GM12878 (cell line): ENCODE measurements at regions not wholly inside any gene's neighbourhood (a gene's known extent, or its start where the extent isn't known, plus 50 kb on each side); places are given as distances from the start of the nearest gene placed in this dataset.

ENCODE experiments used
- ATAC-seq: fragments of 200-7000 bp; cut with Tn5 transposase; 3 replicates; pipeline ENCODE4 v1.9.1; 2020; ENCODE audit warnings: mild to moderate bottlenecking, moderate library complexity
- BruUV-seq: library from RNA; stranded (reverse); fragments of 400-500 nt; replicated peaks from 2 replicates; lab custom pipeline; 2021; lab: Mats Ljungman, UMichigan
- CTCF ChIA-PET: fragments of 300-600 bp; sonication (Branson Sonifier 250); formaldehyde crosslinking; extraction: SDS; loops from one replicate; lab custom pipeline; 2021; ENCODE audit warnings: inconsistent platforms; lab: Yijun Ruan, JAX
- POLR2A ChIA-PET: fragments of 350-600 bp; formaldehyde crosslinking; extraction: SDS; loops from one replicate; lab custom pipeline; 2021; ENCODE audit warnings: inconsistent platforms; lab: Charles Lee
- RAD21 ChIA-PET: fragments of 300-600 bp; sonication (Branson Sonifier 250); formaldehyde crosslinking; loops from one replicate; lab custom pipeline; 2023; ENCODE audit warnings: antibody characterized with exemption; ENCODE audit not compliant: unreplicated experiment; lab: Charles Lee
- SMC1A ChIA-PET: fragments of 300-600 bp; sonication (Branson Sonifier 250); formaldehyde crosslinking; loops from one replicate; lab custom pipeline; 2023; ENCODE audit not compliant: unreplicated experiment, uncharacterized antibody; lab: Charles Lee
- DNase-seq: peaks from one replicate; pipeline ENCODE4 v3.0.0-alpha.2; 2011; ENCODE audit warnings: low read depth, low spot score
- FAIRE-seq: peaks from 3 replicates; lab custom pipeline; 2011; peaks lifted over from hg19 to GRCh38; lab: Jason Lieb, UNC
- H2AFZ ChIP-seq: 2 replicates; pipeline ENCODE4 v1.6.0; 2011; ENCODE audit warnings: low read depth, low read length, control low read depth; ENCODE audit not compliant: control insufficient read depth
- H3K27ac ChIP-seq: 2 replicates; pipeline ENCODE4 v1.5.1; 2011; ENCODE audit warnings: control low read depth; ENCODE audit not compliant: control insufficient read depth, insufficient read depth
- H3K27me3 ChIP-seq, 2 experiments: replicated peaks in 1 of 2; 2 replicates each; pipeline versions ENCODE4 v1.6.0 to v1.6.1; 2011; ENCODE audit warnings: low read length in 1 of 2; ENCODE audit not compliant: control insufficient read depth in 2 of 2, insufficient read depth in 2 of 2
- H3K36me3 ChIP-seq, 2 experiments: 2 replicates each; pipeline ENCODE4 v1.5.1; 2011; ENCODE audit warnings: low read length in 1 of 2; ENCODE audit not compliant: control insufficient read depth in 2 of 2, insufficient read depth in 2 of 2
- H3K4me1 ChIP-seq: 2 replicates; pipeline ENCODE4 v1.6.1; 2011; ENCODE audit warnings: mild to moderate bottlenecking, low read length, moderate library complexity, mixed read lengths; ENCODE audit not compliant: control insufficient read depth, insufficient read depth
- H3K4me2 ChIP-seq: 2 replicates; pipeline ENCODE4 v1.6.0; 2011; ENCODE audit warnings: control low read depth; ENCODE audit not compliant: control insufficient read depth, insufficient read depth
- H3K4me3 ChIP-seq: fragments of 200-600 bp; sonication (generic); 2 replicates; pipeline ENCODE4 v1.5.1; 2016
- H3K79me2 ChIP-seq: 2 replicates; pipeline ENCODE4 v1.6.0; 2011; ENCODE audit warnings: low read length; ENCODE audit not compliant: control insufficient read depth, insufficient read depth
- H3K9ac ChIP-seq: 2 replicates; pipeline ENCODE4 v1.8.0; 2011; ENCODE audit warnings: low read length, control low read depth, mixed read lengths; ENCODE audit not compliant: control insufficient read depth, insufficient read depth
- H3K9me3 ChIP-seq: replicated peaks from 3 replicates; pipeline ENCODE4 v1.5.1; 2011; ENCODE audit warnings: mild to moderate bottlenecking, low read length; ENCODE audit not compliant: control insufficient read depth, insufficient read depth
- H4K20me1 ChIP-seq: 2 replicates; pipeline ENCODE4 v1.6.0; 2011; ENCODE audit not compliant: control insufficient read depth, insufficient read depth
- BHLHE40 ChIP-seq, 2 experiments: fragments of 450-650 bp in 1 of 2; IDR thresholded peaks; 2 replicates each; pipeline ENCODE4 v1.6.1; 2011 to 2017; ENCODE audit warnings: low read depth in 2 of 2, borderline replicate concordance in 1 of 2, improper control_type of control experiment in 1 of 2, low read length in 1 of 2, mild to moderate bottlenecking in 1 of 2
- BMI1 ChIP-seq: fragments of 450-650 bp; IDR thresholded peaks from 2 replicates; pipeline ENCODE4 v1.6.1; 2016; ENCODE audit warnings: mild to moderate bottlenecking, moderate library complexity, borderline replicate concordance
- CBX5 ChIP-seq: sonication (generic); IDR thresholded peaks from 2 replicates; pipeline ENCODE4 v1.6.1; 2016; ENCODE audit warnings: low read depth, moderate library complexity, mild to moderate bottlenecking, inconsistent platforms
- E2F8 ChIP-seq: fragments of 450-650 bp; IDR thresholded peaks from 2 replicates; pipeline ENCODE4 v1.6.1; 2018; ENCODE audit warnings: mild to moderate bottlenecking, low read depth, moderate library complexity; ENCODE audit not compliant: partially characterized antibody
- ETV6 ChIP-seq, 2 experiments: fragments of 450-650 bp in 1 of 2; IDR thresholded peaks in 1 of 2; conservative IDR thresholded peaks in 1 of 2; 2 replicates each; pipeline ENCODE4 v1.6.1; 2014; ENCODE audit warnings: antibody characterized with exemption in 1 of 2, borderline replicate concordance in 1 of 2, low read depth in 1 of 2, mild to moderate bottlenecking in 1 of 2, moderate library complexity in 1 of 2
- FOS ChIP-seq: IDR thresholded peaks from 3 replicates; pipeline ENCODE4 v1.6.1; 2011; ENCODE audit warnings: borderline replicate concordance; ENCODE audit not compliant: insufficient read length; ENCODE audit errors: extremely low read depth
- HDGF ChIP-seq: fragments of 450-650 bp; IDR thresholded peaks from 2 replicates; pipeline ENCODE4 v1.6.1; 2016; ENCODE audit warnings: antibody characterized with exemption
- IKZF2 ChIP-seq, 2 experiments: fragments of 450-650 bp; IDR thresholded peaks; 2 replicates each; pipeline ENCODE4 v1.6.1; 2017; ENCODE audit warnings: mild to moderate bottlenecking in 2 of 2, moderate library complexity in 2 of 2
- MYB ChIP-seq: fragments of 150-350 bp; IDR thresholded peaks from 2 replicates; pipeline ENCODE4 v1.6.1; 2014; ENCODE audit warnings: mild to moderate bottlenecking, low read depth, low read length, borderline replicate concordance
- RCOR1 ChIP-seq: conservative IDR thresholded peaks from 2 replicates; pipeline ENCODE4 v1.6.1; 2012; ENCODE audit warnings: low read depth, low read length, improper control_type of control experiment
- SMAD1 ChIP-seq: fragments of 450-650 bp; IDR thresholded peaks from 2 replicates; pipeline ENCODE4 v1.6.1; 2018; ENCODE audit warnings: mild to moderate bottlenecking, low read depth; ENCODE audit not compliant: partially characterized antibody
- WGBS: methylation state at CpG from one replicate; pipeline ENCODE4 v1.1.6; 2016; ENCODE audit warnings: low lambda C conversion rate; ENCODE audit not compliant: insufficient replicate concordance, insufficient coverage; ENCODE audit errors: missing lambda C conversion rate; 5-methylcytosine and 5-hydroxymethylcytosine counted together
- in situ Hi-C: fragments of 300-500 bp; cut with MboI; formaldehyde crosslinking; loops from 9 replicates; pipeline ENCODE4 v1.14.3; 2018; ENCODE audit warnings: mixed read lengths
- intact Hi-C: fragments of 100-400 bp; cut with micrococcal nuclease; formaldehyde crosslinking; loops from one replicate; pipeline ENCODE4 v1.14.2; 2022; ENCODE audit not compliant: unreplicated experiment
- TF ChIP-seq, protein P1 (sequence below): fragments of 450-650 bp; IDR thresholded peaks from 2 replicates; pipeline ENCODE4 v1.6.1; 2016; ENCODE audit warnings: mild to moderate bottlenecking
- TF ChIP-seq, protein P2 (sequence below): fragments of 450-650 bp; formaldehyde crosslinking; IDR thresholded peaks from 2 replicates; pipeline ENCODE4 v1.5.0; 2022; ENCODE audit warnings: mild to moderate bottlenecking, missing genetic modification characterization

GRCh38 chr12:114931025-114931424 lies 247.1 kb upstream of the TBX3 start:
- CTCF ChIA-PET, result interaction anchor here (0.6 kb wide), 1 partner anchor 17 kb away, joined by 3 read pairs; no protein-coding TSS in a partner anchor
- Histone ChIP-seq H3K4me3 (no peak overlapping the region), H4K20me1 (no peaks in the 10 kb centered on the region), H3K79me2 (no peaks in the 10 kb centered on the region), H3K27me3 (no peaks in the 10 kb centered on the region), H3K9me3 (no peaks in the 10 kb centered on the region), H3K27ac (no peak overlapping the region), H3K9ac (no peak overlapping the region), H3K4me1 (no peaks in the 10 kb centered on the region), H3K36me3 (no peaks in the 10 kb centered on the region), H2AFZ (no peak overlapping the region), H3K4me2 (no peak overlapping the region)
- TF ChIP-seq, protein P1, sequence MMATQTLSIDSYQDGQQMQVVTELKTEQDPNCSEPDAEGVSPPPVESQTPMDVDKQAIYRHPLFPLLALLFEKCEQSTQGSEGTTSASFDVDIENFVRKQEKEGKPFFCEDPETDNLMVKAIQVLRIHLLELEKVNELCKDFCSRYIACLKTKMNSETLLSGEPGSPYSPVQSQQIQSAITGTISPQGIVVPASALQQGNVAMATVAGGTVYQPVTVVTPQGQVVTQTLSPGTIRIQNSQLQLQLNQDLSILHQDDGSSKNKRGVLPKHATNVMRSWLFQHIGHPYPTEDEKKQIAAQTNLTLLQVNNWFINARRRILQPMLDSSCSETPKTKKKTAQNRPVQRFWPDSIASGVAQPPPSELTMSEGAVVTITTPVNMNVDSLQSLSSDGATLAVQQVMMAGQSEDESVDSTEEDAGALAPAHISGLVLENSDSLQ, result no peak
- TF ChIP-seq CBX5 (no peak), HDGF (no peak), FOS (no peak), MYB (no peak), RCOR1 (no peak), BHLHE40 (IDR thresholded peaks at IDR 0.05; ENCODE audit: borderline replicate concordance in 1 of 2, low read depth in 2 of 2, low read length in 1 of 2) (no peak), E2F8 (no peak), SMAD1 (no peak), ETV6 (conservative IDR thresholded peaks at IDR 0.05 in 1 of 2, IDR thresholded peaks at IDR 0.05 in 1 of 2; ENCODE audit: borderline replicate concordance in 1 of 2, low read depth in 1 of 2) (no peak), BMI1 (no peak), IKZF2 (IDR thresholded peaks at IDR 0.05) (no peak)
- TF ChIP-seq, protein P2, sequence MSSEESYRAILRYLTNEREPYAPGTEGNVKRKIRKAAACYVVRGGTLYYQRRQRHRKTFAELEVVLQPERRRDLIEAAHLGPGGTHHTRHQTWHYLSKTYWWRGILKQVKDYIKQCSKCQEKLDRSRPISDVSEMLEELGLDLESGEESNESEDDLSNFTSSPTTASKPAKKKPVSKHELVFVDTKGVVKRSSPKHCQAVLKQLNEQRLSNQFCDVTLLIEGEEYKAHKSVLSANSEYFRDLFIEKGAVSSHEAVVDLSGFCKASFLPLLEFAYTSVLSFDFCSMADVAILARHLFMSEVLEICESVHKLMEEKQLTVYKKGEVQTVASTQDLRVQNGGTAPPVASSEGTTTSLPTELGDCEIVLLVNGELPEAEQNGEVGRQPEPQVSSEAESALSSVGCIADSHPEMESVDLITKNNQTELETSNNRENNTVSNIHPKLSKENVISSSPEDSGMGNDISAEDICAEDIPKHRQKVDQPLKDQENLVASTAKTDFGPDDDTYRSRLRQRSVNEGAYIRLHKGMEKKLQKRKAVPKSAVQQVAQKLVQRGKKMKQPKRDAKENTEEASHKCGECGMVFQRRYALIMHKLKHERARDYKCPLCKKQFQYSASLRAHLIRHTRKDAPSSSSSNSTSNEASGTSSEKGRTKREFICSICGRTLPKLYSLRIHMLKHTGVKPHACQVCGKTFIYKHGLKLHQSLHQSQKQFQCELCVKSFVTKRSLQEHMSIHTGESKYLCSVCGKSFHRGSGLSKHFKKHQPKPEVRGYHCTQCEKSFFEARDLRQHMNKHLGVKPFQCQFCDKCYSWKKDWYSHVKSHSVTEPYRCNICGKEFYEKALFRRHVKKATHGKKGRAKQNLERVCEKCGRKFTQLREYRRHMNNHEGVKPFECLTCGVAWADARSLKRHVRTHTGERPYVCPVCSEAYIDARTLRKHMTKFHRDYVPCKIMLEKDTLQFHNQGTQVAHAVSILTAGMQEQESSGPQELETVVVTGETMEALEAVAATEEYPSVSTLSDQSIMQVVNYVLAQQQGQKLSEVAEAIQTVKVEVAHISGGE, result no peak
- no TSS peak for BruUV-seq
- 33% methylated on average over 2 of the region's 2 CpGs for whole genome bisulfite sequencing
- RAD21 ChIA-PET, result no interaction called here
- ATAC-seq (no peak), FAIRE-seq (no peak), DNase-seq (no peak)
- in situ Hi-C loops, result no loop called here
- intact Hi-C loops, result no loop called here
- SMC1A ChIA-PET, result interaction anchor here (0.6 to 1.5 kb wide), 3 partner anchors 10 to 17 kb away, joined by 3 to 5 read pairs (median 3); no protein-coding TSS in a partner anchor
- POLR2A ChIA-PET, result interaction anchor here (1.1 kb wide), 1 partner anchor 14 kb away, joined by 4 read pairs; no protein-coding TSS in a partner anchor
